Esophagus squamous epithelium (tissue), 4 donors: ENCODE measurements at regions not wholly inside any gene's neighbourhood (a gene's known extent, or its start where the extent isn't known, plus 50 kb on each side); places are given as distances from the start of the nearest gene placed in this dataset.

ENCODE experiments used
- POLR2A ChIP-seq, 4 donors: fragments of 450-650 bp; IDR thresholded peaks; one replicate each; pipeline ENCODE4 v1.6.1; 2017; ENCODE audit warnings: antibody characterized with exemption in 4 of 4, mild to moderate bottlenecking in 4 of 4, moderate library complexity in 3 of 4
- TF ChIP-seq, protein P1 (sequence below), 6 experiments: fragments of 450-650 bp in 4 of 6; fragments of 200-600 bp in 2 of 6; sonication (generic) in 2 of 6; IDR thresholded peaks; one replicate each; pipeline ENCODE4 v1.5.1; 2016 to 2019; ENCODE audit warnings: antibody characterized with exemption in 6 of 6, mild to moderate bottlenecking in 4 of 6, moderate library complexity in 4 of 6

GRCh38 chr5:167948251-167948650 is 343.2 kb upstream of the WWC1 start:
- no peak for TF ChIP-seq POLR2A (IDR thresholded peaks at IDR 0.05)
- TF ChIP-seq, protein P1, sequence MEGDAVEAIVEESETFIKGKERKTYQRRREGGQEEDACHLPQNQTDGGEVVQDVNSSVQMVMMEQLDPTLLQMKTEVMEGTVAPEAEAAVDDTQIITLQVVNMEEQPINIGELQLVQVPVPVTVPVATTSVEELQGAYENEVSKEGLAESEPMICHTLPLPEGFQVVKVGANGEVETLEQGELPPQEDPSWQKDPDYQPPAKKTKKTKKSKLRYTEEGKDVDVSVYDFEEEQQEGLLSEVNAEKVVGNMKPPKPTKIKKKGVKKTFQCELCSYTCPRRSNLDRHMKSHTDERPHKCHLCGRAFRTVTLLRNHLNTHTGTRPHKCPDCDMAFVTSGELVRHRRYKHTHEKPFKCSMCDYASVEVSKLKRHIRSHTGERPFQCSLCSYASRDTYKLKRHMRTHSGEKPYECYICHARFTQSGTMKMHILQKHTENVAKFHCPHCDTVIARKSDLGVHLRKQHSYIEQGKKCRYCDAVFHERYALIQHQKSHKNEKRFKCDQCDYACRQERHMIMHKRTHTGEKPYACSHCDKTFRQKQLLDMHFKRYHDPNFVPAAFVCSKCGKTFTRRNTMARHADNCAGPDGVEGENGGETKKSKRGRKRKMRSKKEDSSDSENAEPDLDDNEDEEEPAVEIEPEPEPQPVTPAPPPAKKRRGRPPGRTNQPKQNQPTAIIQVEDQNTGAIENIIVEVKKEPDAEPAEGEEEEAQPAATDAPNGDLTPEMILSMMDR (IDR thresholded peaks at IDR 0.05): no peak
